ACHN (cell line): ENCODE measurements at regions not wholly inside any gene's neighbourhood (a gene's known extent, or its start where the extent isn't known, plus 50 kb on each side); places are given as distances from the start of the nearest gene placed in this dataset.

ENCODE experiments used
- DNase-seq: peaks from one replicate; pipeline ENCODE4 v3.0.0-alpha.2; 2015
- in situ Hi-C: cut with HindIII; loops from 2 replicates; pipeline ENCODE4 v1.10.0; 2017; ENCODE audit warnings: low sequenced_read_pairs, low pct_ligation_motif_present, low pct_unique_long_range_greater_than_20kb

GRCh38 chr3:76131396-76132153 is 346.2 kb upstream of the ZNF717 start:
- in situ Hi-C loops, result no loop called here
- peak; percentile 20 for DNase-seq

GRCh38 chr3:76132154-76132470 is 346.8 kb upstream of the ZNF717 start:
- in situ Hi-C loops, result no loop called here
- DNase-seq, result no peak

GRCh38 chr3:76134166-76134565 is 348.8 kb upstream of the ZNF717 start:
- no peak for DNase-seq
- in situ Hi-C loops, result no loop called here

- in situ Hi-C loops, result no loop called here
- no peak for DNase-seq
These were observed 353.6 kb upstream of the ZNF717 start for GRCh38 chr3:76138921-76139320.

- in situ Hi-C loops, result no loop called here
- DNase-seq, result no peak
These were observed 362.5 kb upstream of the ZNF717 start for GRCh38 chr3:76147846-76148245.

- in situ Hi-C loops, result no loop called here
- no peak for DNase-seq
These were observed 366.7 kb upstream of the ZNF717 start for GRCh38 chr3:76152028-76152427.

- in situ Hi-C loops, result no loop called here
- no peak for DNase-seq
These were observed 376.5 kb upstream of the ZNF717 start for GRCh38 chr3:76161856-76162255.

GRCh38 chr3:76171647-76172046 is 386.3 kb upstream of the ZNF717 start:
- DNase-seq, result no peak
- in situ Hi-C loops, result no loop called here

GRCh38 chr3:76177610-76178009 is 392.3 kb upstream of the ZNF717 start:
- DNase-seq, result no peak
- in situ Hi-C loops, result no loop called here

GRCh38 chr3:76178412-76178811 is 393.1 kb upstream of the ZNF717 start:
- in situ Hi-C loops, result no loop called here
- no peak for DNase-seq

- in situ Hi-C loops, result no loop called here
- no peak for DNase-seq
These were observed 395.9 kb upstream of the ZNF717 start for GRCh38 chr3:76181213-76181612.

- no peak for DNase-seq
- in situ Hi-C loops, result no loop called here
These were observed 412.7 kb upstream of the ZNF717 start for GRCh38 chr3:76198086-76198485.

GRCh38 chr3:76199382-76199781 is 414.0 kb upstream of the ZNF717 start:
- in situ Hi-C loops, result no loop called here

GRCh38 chr3:76203578-76203977 is 418.2 kb upstream of the ZNF717 start:
- in situ Hi-C loops, result no loop called here
- DNase-seq, result no peak

More at GRCh38 chr3:76199382-76199781, 414.0 kb upstream of the ZNF717 start:
- no peak for DNase-seq

GRCh38 chr3:76206346-76206745 is 421.0 kb upstream of the ZNF717 start:
- in situ Hi-C loops, result no loop called here
- DNase-seq, result no peak

GRCh38 chr3:76212679-76213078 is 427.3 kb upstream of the ZNF717 start:
- no peak for DNase-seq
- in situ Hi-C loops, result no loop called here

GRCh38 chr3:76222201-76222600 is 436.9 kb upstream of the ZNF717 start:
- DNase-seq, result no peak
- in situ Hi-C loops, result no loop called here

GRCh38 chr3:76231258-76231657 is 445.9 kb upstream of the ZNF717 start:
- in situ Hi-C loops, result no loop called here
- DNase-seq, result no peak

- in situ Hi-C loops, result no loop called here
- no peak for DNase-seq
These were observed 457.8 kb upstream of the ZNF717 start for GRCh38 chr3:76242886-76243753.

- no peak for DNase-seq
- in situ Hi-C loops, result no loop called here
These were observed 459.7 kb upstream of the ZNF717 start for GRCh38 chr3:76245073-76245472.
